ENCODE measurements at regions not wholly inside any gene's neighbourhood (a gene's known extent, or its start where the extent isn't known, plus 50 kb on each side); places are given as distances from the start of the nearest gene placed in this dataset.

GRCh38 chr13:64071352-64071751 lies 2655.7 kb upstream of the PCDH20 start:
- WGBS, 3 donors = 81 to 94% (median 86%) methylated on average over 1 of the region's 1 CpG
- TF ChIP-seq EP300 (IDR thresholded peaks at IDR 0.05) (no peak), POLR2A (IDR thresholded peaks at IDR 0.05) (no peak), CTCF (IDR thresholded peaks at IDR 0.05) (no peak)
- intact Hi-C loops (cut with DNase I) = no loop called here
- H3K4me1 ChIP-seq (ENCODE audit: insufficient read depth) = no peaks in the 10 kb centered on the region
- no peaks in the 10 kb centered on the region for H3K9me3 ChIP-seq
- H3K36me3 ChIP-seq = no peaks in the 10 kb centered on the region
- no peak overlapping the region for H3K27ac ChIP-seq
- no peaks in the 10 kb centered on the region for H3K27me3 ChIP-seq
- no peak overlapping the region for H3K4me3 ChIP-seq
- DNase-seq = no peak

GRCh38 chr13:64069892-64070291 lies 2654.2 kb upstream of the PCDH20 start:
- no peak overlapping the region for H3K4me3 ChIP-seq
- intact Hi-C loops (cut with DNase I) = no loop called here
- no peaks in the 10 kb centered on the region for H3K36me3 ChIP-seq
- no peaks in the 10 kb centered on the region for H3K9me3 ChIP-seq
- peaks cover 2% of the 10 kb centered on the region for H3K27me3 ChIP-seq
- H3K4me1 ChIP-seq (ENCODE audit: insufficient read depth) = no peaks in the 10 kb centered on the region
- no peak overlapping the region for H3K27ac ChIP-seq
- DNase-seq = no peak
- WGBS, 3 donors = 84 to 91% (median 91%) methylated on average over 1 of the region's 1 CpG
- TF ChIP-seq EP300 (IDR thresholded peaks at IDR 0.05) (no peak), CTCF (IDR thresholded peaks at IDR 0.05) (no peak), POLR2A (IDR thresholded peaks at IDR 0.05) (no peak)

GRCh38 chr13:64066711-64067110 lies 2651.1 kb upstream of the PCDH20 start:
- H3K4me3 ChIP-seq = no peak overlapping the region
- no peak overlapping the region for H3K27ac ChIP-seq
- no peaks in the 10 kb centered on the region for H3K9me3 ChIP-seq
- no peak for TF ChIP-seq EP300 (IDR thresholded peaks at IDR 0.05)
- TF ChIP-seq CTCF (IDR thresholded peaks at IDR 0.05) = no peak
- no peak for TF ChIP-seq POLR2A (IDR thresholded peaks at IDR 0.05)
- no peaks in the 10 kb centered on the region for H3K4me1 ChIP-seq (ENCODE audit: insufficient read depth)
- intact Hi-C loops (cut with DNase I) = no loop called here
- 47 to 72% (median 70%) methylated on average over 2 of the region's 2 CpGs for WGBS, 3 donors
- no peaks in the 10 kb centered on the region for H3K36me3 ChIP-seq
- H3K27me3 ChIP-seq = peaks cover 5% of the 10 kb centered on the region
- no peak for DNase-seq

GRCh38 chr13:64061649-64062048 lies 2646.0 kb upstream of the PCDH20 start:
- intact Hi-C loops (cut with DNase I) = no loop called here
- WGBS, 3 donors = 69 to 72% (median 71%) methylated on average over 2 of the region's 2 CpGs

More at GRCh38 chr13:64061649-64062048, 2646.0 kb upstream of the PCDH20 start:
- Histone ChIP-seq H3K27ac (no peak overlapping the region), H3K9me3 (no peaks in the 10 kb centered on the region), H3K4me3 (no peak overlapping the region), H3K27me3 (peaks cover 5% of the 10 kb centered on the region), H3K4me1 (ENCODE audit: insufficient read depth) (no peaks in the 10 kb centered on the region), H3K36me3 (no peaks in the 10 kb centered on the region)
- TF ChIP-seq POLR2A (IDR thresholded peaks at IDR 0.05) (no peak), EP300 (IDR thresholded peaks at IDR 0.05) (no peak), CTCF (IDR thresholded peaks at IDR 0.05) (no peak)
- no peak for DNase-seq

Data from ovary (tissue), 7 donors.